HG02610 (cell line): ENCODE measurements at regions not wholly inside any gene's neighbourhood (a gene's known extent, or its start where the extent isn't known, plus 50 kb on each side); places are given as distances from the start of the nearest gene placed in this dataset.

ENCODE experiments used
- ATAC-seq: cut with Tn5 transposase; IDR thresholded peaks from one replicate; pipeline ENCODE4 v1.9.1; 2021; ENCODE audit warnings: mild to moderate bottlenecking, moderate library complexity; ENCODE audit not compliant: unreplicated experiment

DNA sequence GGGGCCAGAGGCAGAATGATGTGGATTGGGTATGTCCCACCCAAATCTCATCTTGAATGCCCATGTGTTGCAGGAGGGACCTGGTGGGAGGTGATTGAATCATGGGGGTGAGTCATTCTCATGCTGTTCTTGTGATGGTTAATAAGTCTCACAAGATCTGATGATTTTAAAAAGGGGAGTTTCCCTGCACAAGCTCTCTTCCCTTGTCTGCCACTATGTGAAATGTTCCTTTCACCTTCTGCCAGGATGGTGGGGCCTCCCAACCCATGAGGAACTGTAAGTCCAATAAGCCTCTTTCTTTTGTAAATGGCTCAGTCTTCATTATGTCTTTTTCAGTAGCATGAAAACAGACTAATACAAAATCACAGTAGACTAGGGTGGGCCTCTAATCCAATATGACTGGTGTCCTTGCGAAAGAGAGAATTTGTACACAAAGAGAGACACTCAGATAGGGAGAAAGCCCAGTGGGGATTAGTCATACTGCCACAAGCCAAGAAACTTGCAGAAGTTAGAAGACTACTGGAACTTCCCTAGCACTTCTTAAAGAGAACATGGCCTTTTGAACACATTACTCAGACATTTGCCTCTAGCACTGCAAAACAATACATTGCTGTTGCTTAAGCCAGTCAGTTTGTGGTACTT is 68.4 kb downstream of the ANXA1 start:
- peak; percentile 96 for ATAC-seq

DNA sequence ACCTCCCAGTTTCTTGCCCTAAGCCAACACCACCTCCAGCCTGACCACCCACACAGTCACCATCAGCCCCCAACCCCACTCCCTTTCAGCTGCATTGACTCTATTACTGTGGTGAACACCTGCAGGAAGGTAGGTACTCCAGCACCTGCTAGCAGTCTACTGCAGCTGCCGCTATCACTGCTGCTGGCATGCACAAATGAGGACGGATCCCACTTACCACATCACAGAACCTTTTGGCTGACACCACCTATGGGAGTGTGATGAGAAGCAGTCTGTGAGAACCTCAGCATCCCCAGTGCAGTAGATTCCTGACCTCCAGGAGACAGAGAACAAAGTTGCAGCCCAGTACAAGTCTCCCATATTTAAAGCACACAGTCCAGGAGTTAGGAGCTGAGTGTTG is 71.9 kb downstream of the ANXA1 start:
- ATAC-seq, result no peak

DNA sequence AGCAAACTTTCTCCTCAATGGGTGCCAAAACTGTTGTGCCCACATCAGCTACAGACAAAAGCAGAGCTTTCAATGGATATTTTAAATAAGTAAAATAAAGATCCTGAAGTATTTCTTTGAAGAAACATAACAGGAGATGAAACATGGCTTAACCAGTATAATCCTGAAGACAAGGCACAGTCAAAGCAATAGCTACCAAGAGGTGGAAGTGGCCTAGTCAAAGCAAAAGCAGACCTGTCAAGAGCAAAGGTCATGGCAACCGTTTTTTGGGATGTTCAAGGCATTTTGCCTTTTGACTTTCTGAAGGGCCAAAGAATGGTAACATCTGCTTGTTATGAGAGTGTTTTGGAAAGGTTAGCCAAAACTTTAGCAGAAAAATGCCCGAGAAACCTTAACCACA is 77.9 kb downstream of the ANXA1 start:
- ATAC-seq, result peak; percentile 37

DNA sequence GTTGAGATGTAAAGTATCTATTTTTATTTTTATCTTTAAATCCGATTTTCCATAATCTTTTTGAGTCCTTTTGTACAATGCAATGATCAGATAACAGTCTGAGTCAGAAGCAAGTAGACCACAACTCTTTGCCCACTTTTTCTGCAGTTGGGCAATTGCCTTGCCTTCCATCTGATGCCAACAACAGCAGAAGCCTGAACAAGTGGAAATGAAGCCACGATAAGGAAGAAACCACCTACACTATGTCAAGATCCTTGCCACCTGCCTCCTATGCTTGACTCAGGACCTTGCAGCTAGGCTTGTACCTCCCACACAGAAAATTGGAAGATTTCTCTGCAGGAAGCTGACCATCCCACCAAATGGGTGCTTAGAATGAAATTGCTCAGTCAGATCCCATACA is 78.6 kb downstream of the ANXA1 start:
- no peak for ATAC-seq

DNA sequence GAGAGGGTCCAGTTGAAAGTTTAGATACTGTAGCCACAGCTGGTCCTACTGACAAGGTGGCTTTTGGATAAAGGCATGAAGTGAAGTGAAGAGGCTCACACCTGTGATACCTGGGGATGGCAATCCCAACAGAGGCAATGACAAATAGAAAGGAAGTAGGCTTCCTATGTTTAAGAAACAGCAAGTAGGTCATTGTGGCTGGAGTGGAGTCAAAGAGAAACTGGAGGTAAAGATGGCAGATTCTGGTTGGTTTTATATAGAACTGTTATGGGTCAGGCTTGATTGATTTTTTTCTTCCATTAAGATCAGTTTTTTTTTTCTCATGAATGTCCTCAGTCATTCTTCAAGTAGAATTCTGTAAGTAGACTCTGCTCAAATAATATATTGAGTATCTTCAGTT is 79.5 kb downstream of the ANXA1 start:
- ATAC-seq, result peak; percentile 78

DNA sequence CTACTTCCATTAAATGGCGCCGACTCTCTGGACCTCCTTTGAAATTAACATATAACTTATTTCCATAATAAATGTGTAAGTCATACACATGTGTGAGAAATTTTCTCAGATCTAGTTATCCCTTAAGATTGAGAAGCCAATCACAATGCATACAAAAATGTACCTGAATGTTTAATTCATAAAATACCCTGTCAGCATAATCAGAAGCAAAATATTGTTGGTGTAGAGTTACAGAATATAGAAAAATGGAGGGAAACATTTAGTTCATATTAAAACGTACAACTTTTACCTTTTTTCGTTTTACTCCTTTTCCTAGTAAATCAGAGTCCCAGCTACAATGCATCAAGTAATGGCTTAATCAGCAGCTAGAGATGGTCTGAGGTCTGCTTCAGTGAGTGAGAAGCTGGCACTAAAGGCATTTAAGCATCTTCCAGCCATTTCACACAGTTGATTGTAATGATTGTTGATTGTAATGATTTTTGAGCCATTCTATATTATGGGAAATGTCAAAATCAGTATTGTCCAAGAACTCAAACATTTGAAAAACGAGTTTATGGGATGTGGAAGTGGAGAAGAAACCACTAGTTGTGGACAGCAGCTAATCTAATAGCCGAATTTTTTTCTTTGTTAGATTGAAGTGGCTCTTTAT is 81.8 kb downstream of the ANXA1 start:
- ATAC-seq, result no peak

DNA sequence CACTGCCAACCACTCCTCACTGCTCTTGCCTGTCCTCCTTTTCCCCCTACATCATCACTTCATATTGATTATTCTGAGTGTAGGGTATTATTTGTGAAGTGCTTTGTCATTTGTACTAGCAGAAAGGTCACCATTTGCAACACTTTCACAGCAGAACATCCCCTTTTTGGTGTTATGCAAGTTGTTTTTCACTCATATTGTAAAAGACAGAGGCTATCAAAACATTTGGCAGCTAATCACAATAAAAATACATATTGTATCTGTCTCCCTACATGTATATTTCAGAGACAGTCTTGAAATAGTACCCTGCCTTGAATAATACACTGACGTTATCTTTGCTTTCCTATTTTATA is 82.3 kb downstream of the ANXA1 start:
- no peak for ATAC-seq

DNA sequence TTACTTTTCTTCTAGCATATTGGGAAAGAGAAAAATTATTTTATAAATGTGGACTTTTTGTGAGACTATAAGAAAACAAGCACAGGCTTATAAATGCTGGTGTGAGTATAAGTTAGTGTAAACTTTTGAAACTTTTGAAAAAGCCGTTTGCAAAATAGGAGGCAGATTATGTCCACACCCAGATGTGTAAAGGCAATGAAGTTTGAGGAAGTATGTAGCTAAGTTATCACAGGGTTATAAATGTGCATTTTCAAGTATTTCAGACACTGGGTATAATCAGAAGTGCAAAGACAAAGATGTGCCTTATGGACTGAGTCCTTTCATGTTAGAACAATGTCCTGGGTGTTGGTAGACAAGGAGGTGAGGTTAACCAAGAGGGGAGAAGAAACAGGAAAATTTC is 85.5 kb downstream of the ANXA1 start:
- no peak for ATAC-seq

DNA sequence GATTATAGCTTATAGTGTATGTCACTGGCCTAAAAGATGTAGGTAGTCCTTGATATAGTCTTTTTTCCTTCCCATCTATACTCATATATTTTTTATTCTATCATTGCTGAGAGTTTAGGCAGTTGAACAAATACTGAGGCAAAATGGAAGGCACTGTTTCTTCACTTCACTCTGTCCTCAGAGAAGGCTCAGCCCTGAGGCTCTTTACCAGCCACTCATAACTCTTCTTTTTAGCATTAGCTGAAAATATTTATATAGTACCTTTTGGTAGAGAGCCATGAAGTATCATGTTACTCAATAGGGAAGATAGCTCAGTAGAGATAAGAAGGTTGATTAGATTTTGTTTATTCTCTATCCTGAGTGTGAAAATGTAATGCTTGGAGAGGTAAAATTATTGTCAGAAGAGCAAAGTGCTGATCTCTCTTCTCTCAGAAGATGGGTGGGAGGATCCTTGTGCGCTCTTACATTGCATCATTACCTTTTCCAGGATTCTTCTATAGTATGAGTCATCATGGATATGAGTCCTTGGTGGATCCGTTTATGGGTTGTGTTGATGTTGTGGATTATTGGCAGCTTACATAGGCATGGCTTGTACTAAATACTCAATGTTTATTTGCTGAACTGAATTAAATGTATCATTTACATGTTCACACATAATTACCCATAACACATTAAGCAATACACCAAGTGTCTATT is 88.1 kb downstream of the ANXA1 start:
- ATAC-seq, result no peak

DNA sequence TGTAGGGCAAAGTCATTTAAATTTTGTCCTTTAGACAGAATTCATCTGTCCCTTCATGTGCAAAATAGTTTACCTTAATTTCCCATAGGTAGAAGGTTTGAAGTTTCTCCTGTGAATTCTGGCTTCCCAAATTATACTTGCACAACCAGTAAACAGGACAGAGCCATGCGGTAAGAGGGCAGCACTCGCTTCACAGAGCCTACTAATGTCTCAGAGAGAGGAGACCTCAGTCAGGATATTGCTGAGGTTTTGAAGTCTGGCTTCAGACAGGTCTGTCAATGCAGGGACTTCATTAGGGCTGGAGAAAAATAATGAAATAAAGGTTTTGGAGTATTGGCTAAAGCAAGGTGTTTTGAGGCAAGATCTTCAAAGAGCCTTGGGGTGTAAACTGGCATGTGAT is 91.4 kb downstream of the ANXA1 start:
- no peak for ATAC-seq

DNA sequence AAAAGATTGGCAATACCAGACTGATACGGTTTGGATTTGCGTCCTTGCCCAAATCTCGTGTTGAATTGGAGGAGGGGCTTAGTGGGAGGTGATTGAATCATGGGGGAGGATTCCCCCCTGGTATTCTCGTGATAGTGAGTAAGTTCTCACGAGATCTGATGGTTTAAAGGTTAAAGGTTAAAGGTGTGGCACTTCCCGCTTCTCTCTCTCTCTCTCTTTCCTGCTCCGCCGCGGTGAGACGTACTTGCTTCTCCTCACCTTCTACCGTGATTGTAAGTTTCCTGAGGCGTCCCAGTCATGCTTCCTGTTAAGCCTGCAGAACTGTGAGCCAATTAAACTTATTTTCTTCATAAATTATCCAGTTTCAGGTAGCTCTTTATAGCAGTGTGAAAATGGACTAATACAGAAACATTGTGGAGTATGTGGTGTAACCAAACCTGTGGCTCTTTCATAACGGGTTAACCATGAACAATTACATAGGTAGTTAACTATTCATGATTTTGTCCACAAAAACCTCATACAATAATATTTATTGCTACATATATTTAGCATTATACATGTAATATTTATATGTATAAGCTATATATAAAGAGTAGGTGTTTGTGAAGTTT is 107.5 kb downstream of the ANXA1 start:
- ATAC-seq, result no peak

DNA sequence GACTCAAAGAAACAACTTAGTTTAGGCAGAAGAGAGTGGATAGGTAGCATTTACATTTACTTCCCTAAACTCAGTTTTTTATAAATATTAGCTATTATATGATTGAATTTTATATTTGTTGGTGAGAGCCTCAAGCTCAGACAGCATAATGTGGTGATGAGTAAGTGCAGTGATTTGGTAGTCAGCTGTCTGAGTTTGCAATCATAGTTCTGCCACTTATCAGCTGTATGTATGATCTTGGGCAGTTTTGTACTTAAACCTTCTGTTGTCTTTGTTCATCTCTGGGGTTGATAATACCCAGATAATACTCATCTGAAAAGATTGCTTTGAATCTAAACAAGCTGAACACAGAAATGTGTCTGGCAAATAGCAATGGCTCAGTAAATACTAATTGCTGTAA is 108.8 kb downstream of the ANXA1 start:
- ATAC-seq, result no peak

DNA sequence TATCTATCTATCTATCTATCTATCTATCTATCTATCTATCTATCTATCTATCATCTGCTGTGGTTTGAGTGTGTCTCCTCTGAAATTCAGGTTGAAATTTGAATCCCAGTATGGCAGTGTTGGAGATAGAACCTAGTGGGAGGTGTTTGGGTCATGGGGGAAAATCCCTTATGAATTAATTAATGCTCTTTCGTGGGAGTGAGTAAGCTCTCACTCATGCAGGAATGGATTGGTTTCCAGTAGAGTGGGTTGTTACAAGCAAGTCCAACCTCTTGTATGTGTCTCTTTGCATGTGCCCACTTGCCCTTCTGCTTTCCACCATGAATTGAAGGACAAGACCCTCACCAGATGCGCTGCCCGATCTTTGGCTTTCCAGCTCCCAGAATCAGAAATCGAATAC is 113.0 kb downstream of the ANXA1 start:
- ATAC-seq, result no peak

DNA sequence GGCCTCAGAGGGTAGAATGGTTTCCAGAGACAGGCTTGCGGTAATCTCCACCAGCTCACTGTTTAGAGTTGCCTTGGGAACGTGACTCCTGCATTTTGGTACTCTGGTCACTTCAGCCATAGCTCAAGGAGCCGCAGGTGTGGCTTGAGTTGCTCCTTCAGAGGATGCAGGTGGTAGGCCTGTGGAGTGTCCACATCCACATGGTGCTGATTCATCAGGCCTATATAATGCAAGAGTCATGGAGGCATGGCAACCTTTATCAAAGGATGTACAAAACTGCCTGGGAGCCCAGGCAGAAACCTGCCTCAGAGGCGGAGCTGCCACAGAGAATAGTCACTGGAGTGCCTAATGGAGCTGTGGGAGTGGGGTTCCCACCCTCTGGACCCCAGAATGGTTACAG is 114.2 kb downstream of the ANXA1 start:
- no peak for ATAC-seq

DNA sequence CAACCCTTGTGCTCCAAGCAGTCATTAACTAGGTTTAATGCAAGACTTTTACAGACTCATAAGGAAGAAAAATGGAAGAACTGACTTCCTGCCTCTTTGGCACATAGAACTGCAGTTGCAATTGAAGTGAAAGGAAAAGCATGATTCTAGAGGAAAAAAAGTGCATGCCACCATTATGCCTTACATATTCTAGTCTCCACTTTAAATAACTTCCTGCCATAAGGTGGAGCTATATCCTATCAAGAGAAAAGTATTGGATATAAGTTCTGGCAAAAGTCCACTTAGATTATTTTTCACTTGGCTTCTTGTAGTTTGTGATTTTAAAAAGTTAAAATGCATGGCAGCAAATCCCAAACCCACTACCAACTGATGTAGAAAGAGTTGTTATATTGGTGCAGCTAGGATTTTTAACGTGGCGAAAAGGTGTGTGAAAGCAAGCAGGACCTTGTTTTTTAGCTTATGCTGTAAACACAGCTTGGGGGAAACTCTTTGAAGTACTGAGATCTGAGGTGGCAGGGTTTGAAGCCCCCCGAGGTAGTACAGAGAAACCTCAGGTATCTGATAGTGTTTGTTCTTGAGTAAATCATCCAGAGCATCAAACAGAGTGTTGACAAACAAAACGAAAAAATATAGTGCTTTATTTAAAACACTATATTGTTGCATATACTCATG is 117.9 kb downstream of the ANXA1 start:
- no peak for ATAC-seq

DNA sequence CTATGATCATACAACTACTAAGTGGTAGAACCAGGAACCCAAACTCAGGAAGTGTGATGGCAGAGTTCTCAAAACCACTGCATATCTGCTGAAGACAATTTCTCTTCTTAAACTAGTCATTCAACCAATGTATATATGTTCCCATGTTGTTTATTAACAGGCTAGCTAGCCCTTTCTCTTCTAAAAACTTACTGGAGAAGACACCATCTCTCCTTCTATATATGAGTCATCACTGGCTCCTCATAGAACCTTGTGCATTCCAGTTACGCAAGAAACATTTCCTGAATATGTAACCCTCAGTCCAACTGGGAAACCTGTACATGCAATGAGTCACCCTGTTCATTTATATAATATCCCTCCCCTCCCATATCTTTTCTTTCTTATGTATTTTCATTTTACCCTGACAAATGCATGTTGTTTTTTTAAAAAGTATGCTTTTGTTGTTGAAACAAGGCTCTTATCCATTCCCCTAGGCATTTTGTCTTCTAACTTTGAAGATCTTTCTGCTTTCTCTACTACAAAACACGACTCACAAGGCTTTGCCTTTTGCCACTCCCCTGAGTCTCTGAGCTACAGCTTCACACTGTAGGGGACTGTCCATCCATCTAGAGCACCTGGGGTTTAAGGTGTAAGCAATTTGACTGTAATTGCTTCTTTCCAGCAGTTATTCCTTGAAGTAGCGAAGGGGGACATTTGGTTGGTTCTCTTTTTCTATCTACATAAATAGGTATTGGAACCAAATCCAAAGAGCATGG is 119.5 kb downstream of the ANXA1 start:
- peak; percentile 61 for ATAC-seq

DNA sequence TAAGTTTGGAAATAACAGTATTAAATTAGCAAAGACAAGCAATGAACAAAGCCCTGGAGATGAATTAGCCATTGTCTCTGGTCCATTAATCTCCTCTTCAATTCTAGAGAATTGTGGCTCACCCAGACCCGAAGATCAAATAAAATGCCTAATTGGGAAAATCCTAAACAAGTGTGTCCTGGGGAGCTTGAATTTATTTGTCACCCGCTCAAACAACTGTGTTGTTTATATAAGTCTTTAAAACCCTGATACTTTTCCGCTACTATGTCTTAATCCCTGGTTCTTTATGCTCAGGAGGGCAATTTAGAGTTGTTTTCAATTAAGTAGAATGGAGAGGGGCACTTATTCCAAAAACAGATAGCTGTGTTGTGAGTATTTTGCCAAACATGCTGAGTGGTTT is 128.4 kb downstream of the ANXA1 start:
- no peak for ATAC-seq

DNA sequence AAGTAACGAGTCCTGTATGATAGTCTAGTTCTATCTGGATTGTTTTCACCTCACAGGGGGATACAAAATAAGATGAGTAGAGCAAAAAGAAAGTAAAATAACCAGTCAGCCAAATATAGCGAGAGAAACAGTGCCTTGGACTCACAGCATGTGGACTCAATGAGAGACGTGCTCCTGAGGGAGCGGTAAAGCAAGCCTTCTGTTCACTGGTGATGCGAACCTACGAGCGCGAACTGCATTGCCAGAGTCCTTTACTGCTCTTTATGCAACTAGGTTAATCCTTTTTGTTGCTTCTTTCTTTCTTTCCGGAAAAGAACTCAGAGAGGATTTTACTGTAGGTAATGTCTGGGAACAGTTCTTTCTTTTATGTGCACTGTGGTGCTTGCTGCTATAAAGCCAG is 132.7 kb downstream of the ANXA1 start:
- ATAC-seq, result no peak

DNA sequence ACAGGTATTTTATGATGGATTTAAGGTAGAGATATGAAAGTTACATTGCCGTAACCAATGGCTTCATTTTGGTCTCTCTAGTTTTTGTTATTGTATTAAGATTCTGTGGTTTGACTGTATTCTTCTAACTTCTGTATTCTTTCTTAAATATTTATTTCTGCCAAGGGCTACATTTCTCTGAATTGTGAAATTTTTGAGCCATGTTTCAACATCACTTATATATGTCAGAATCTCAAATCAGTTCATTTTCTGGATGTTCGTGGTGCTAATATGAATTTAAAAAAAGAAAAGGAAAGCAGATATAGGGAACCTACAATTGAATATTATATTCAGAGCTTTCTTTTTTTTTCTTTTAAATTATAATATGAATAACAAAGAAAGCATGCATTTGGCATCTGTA is 142.7 kb downstream of the ANXA1 start:
- no peak for ATAC-seq

DNA sequence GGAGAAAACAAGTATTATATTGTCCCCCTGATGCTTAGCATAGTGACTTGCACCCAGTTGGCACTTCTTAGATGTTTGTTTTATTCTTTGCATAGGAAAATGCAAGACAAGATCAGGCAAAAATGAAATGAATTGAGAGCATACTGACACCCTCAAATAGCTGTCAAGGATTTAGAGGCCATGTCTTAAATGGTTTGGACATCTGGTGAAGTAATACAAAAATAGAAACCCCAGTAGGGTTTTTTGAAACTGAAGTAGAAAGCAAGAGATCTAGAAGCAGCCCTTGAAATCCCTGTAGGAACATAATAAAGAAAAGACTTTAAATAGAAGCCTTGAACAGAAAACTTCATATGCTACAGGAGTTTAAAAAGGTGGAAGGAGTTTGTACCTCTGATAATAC is 174.3 kb downstream of the ANXA1 start:
- ATAC-seq, result no peak

DNA sequence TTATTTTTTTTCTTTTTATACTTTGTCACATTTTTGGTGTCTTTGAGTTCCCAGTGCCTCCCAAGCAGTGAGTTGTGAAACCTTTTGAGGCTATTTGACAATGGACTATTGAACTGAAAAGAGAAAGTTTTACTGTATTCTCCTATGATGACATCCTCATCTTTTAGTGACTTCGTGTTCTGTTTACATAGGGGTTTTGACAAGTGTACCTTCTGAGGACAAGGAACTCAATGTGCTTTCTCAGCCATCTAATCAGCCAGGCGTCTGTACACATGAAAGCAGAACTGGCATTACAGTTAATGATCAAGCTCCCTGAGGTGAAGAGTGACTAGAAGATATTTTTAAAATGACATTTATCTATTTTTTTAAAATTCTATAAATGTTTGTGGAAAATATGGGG is 175.5 kb downstream of the ANXA1 start:
- ATAC-seq, result no peak
